Type B pancreatic cell (in vitro differentiated cells): ENCODE measurements at regions not wholly inside any gene's neighbourhood (a gene's known extent, or its start where the extent isn't known, plus 50 kb on each side); places are given as distances from the start of the nearest gene placed in this dataset.

Experiments used
- DNase-seq: peaks from one replicate; pipeline ENCODE4 v3.0.0; 2021; ENCODE audit warnings: mixed read lengths; ENCODE audit not compliant: unreplicated experiment; ENCODE audit errors: extremely low spot score
- H3K27ac Mint-ChIP-seq: 2 replicates; pipeline ENCODE4 v1.8.0; 2021; ENCODE audit warnings: mild to moderate bottlenecking, mixed read lengths
- H3K27me3 Mint-ChIP-seq: 2 replicates; pipeline ENCODE4 v1.8.0; 2021; ENCODE audit warnings: mixed read lengths
- H3K36me3 Mint-ChIP-seq: 2 replicates; pipeline ENCODE4 v1.8.0; 2021; ENCODE audit warnings: mixed read lengths
- H3K4me1 Mint-ChIP-seq: one replicate; pipeline ENCODE4 v1.8.0; 2021; ENCODE audit warnings: mixed read lengths; ENCODE audit not compliant: unreplicated experiment
- H3K4me3 Mint-ChIP-seq: 2 replicates; pipeline ENCODE4 v1.8.0; 2021; ENCODE audit warnings: mild to moderate bottlenecking, mixed read lengths
- H3K9me3 Mint-ChIP-seq: 2 replicates; pipeline ENCODE4 v1.8.0; 2021; ENCODE audit warnings: mixed read lengths
- CTCF ChIP-seq: fragments of 200-600 bp; sonication (generic); conservative IDR thresholded peaks from 2 replicates; pipeline ENCODE4 v1.5.0; 2021; ENCODE audit warnings: antibody characterized with exemption, mild to moderate bottlenecking

GRCh38 chr6:9543649-9544048, 871.2 kb downstream of the TFAP2A start:
- peaks cover 4% of the 10 kb centered on the region for H3K36me3 Mint-ChIP-seq
- H3K4me3 Mint-ChIP-seq, result no peak overlapping the region
- peaks cover 10% of the 10 kb centered on the region for H3K9me3 Mint-ChIP-seq
- no peaks in the 10 kb centered on the region for H3K4me1 Mint-ChIP-seq
- H3K27ac Mint-ChIP-seq, result no peak overlapping the region
- H3K27me3 Mint-ChIP-seq, result peaks cover 3% of the 10 kb centered on the region
- DNase-seq, result no peak
- TF ChIP-seq CTCF, result no peak

DNA sequence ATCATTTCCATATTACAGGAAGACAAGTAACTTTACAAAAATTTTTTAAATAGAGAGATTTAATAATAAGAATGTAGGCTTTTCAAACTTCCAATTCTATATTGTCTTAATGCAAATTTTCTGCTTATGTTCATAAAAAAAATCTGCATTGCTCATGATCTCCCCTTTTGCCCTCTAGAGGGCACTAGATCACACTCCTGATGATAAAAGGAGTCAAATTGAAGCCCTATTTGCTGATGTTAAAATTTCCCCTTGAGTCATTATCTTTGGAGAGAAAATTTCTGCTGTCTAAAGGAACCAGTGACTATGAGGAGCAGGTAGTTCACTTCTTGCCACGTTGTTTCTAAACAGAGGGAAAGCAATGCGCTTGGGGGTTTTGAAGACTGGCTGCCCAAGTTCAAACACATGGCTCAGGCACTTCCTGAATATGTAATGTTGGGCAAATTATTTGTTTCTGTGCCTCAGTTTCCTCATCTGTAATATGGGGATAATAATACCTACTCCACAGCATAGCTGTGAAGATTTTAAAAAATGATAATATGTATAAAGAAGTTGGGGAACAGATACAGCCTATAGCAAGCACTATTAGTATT, 874.2 kb downstream of the TFAP2A start:
- Mint-ChIP-seq H3K27me3 (peaks cover 3% of the 10 kb centered on the region), H3K4me3 (no peak overlapping the region), H3K9me3 (peaks cover 20% of the 10 kb centered on the region), H3K36me3 (peaks cover 4% of the 10 kb centered on the region), H3K4me1 (no peaks in the 10 kb centered on the region), H3K27ac (no peak overlapping the region)
- DNase-seq, result no peak
- TF ChIP-seq CTCF, result peak; percentile 88

GRCh38 chr6:9540126-9540525, 874.7 kb downstream of the TFAP2A start:
- no peak for DNase-seq
- H3K9me3 Mint-ChIP-seq, result peaks cover 20% of the 10 kb centered on the region
- H3K27ac Mint-ChIP-seq, result no peak overlapping the region
- H3K4me1 Mint-ChIP-seq, result no peaks in the 10 kb centered on the region
- H3K36me3 Mint-ChIP-seq, result peaks cover 4% of the 10 kb centered on the region
- peaks cover 3% of the 10 kb centered on the region for H3K27me3 Mint-ChIP-seq
- no peak overlapping the region for H3K4me3 Mint-ChIP-seq
- TF ChIP-seq CTCF, result no peak

- no peak for TF ChIP-seq CTCF
- H3K36me3 Mint-ChIP-seq, result peaks cover 4% of the 10 kb centered on the region
- H3K9me3 Mint-ChIP-seq, result peaks cover 20% of the 10 kb centered on the region
- peaks cover 3% of the 10 kb centered on the region for H3K27me3 Mint-ChIP-seq
- no peak overlapping the region for H3K4me3 Mint-ChIP-seq
- no peak for DNase-seq
- H3K4me1 Mint-ChIP-seq, result no peaks in the 10 kb centered on the region
- no peak overlapping the region for H3K27ac Mint-ChIP-seq
Measured at GRCh38 chr6:9539231-9539755, 875.6 kb downstream of the TFAP2A start.

DNA sequence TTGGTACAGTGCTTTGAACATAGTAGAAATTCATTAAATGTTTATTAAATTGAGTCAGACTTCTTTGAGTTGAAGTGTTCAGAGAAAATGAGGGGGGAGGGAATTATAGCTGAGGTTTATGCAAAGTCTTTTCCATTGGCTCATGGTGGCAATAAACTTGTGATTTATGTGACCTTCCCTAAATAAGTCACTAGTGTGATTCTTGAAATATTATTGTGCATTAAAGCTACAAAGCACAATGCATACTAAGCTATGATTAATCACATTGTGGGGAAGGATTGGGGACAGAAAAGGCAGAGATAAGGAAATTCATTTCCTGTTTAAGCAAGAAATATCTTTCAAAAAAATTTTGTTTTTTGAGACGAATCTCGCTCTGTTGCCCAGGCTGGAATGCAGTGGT, 877.5 kb downstream of the TFAP2A start:
- Mint-ChIP-seq H3K36me3 (no peaks in the 10 kb centered on the region), H3K9me3 (peaks cover 10% of the 10 kb centered on the region), H3K4me3 (no peak overlapping the region), H3K27me3 (no peaks in the 10 kb centered on the region), H3K27ac (no peak overlapping the region), H3K4me1 (no peaks in the 10 kb centered on the region)
- no peak for TF ChIP-seq CTCF
- DNase-seq, result no peak
